OCI-LY7 (cell line): ENCODE measurements at regions not wholly inside any gene's neighbourhood (a gene's known extent, or its start where the extent isn't known, plus 50 kb on each side); places are given as distances from the start of the nearest gene placed in this dataset.

Experiments used
- BruUV-seq: library from RNA; stranded (reverse); fragments of 400-500 nt; replicated peaks from 2 replicates; lab custom pipeline; 2021; lab: Mats Ljungman, UMichigan
- CTCF ChIA-PET: fragments of 300-600 bp; sonication (Branson Sonifier 250); formaldehyde crosslinking; loops from one replicate; lab custom pipeline; 2022; ENCODE audit warnings: antibody characterized with exemption; ENCODE audit not compliant: unreplicated experiment; lab: Charles Lee
- POLR2A ChIA-PET: fragments of 300-600 bp; sonication (Branson Sonifier 250); formaldehyde crosslinking; loops from one replicate; lab custom pipeline; 2022; ENCODE audit warnings: antibody characterized with exemption; lab: Charles Lee
- DNase-seq: peaks from one replicate; pipeline ENCODE4 v3.0.0-alpha.2; 2015; ENCODE audit warnings: low spot score
- H2AFZ ChIP-seq: fragments of 200-600 bp; sonication (generic), shearing (Covaris generic); 2 replicates; pipeline ENCODE4 v1.6.1; 2014; ENCODE audit warnings: mild to moderate bottlenecking, antibody characterized with exemption, low read length, moderate library complexity
- H3K27ac ChIP-seq: fragments of 200-600 bp; sonication (generic); 2 replicates; pipeline ENCODE4 v1.5.1; 2014; ENCODE audit warnings: mixed run types, low read depth, mild to moderate bottlenecking, moderate library complexity, low read length, inconsistent platforms; ENCODE audit not compliant: poor library complexity, severe bottlenecking
- H3K36me3 ChIP-seq: fragments of 200-600 bp; sonication (generic); 2 replicates; pipeline ENCODE4 v1.6.1; 2014; ENCODE audit warnings: mild to moderate bottlenecking, antibody characterized with exemption, low read length, moderate library complexity, mixed read lengths; ENCODE audit not compliant: insufficient read depth
- H3K4me1 ChIP-seq: fragments of 200-600 bp; sonication (generic); 2 replicates; pipeline ENCODE4 v1.5.1; 2014; ENCODE audit warnings: mild to moderate bottlenecking, low read length; ENCODE audit not compliant: insufficient read depth, poor library complexity, severe bottlenecking
- H3K4me2 ChIP-seq: fragments of 200-600 bp; sonication (generic); 2 replicates; pipeline ENCODE4 v1.6.1; 2014; ENCODE audit warnings: mild to moderate bottlenecking, low read length
- H3K4me3 ChIP-seq: fragments of 200-600 bp; sonication (generic); 2 replicates; pipeline ENCODE4 v1.5.1; 2014; ENCODE audit warnings: mild to moderate bottlenecking, low read depth, low read length; ENCODE audit not compliant: poor library complexity, severe bottlenecking
- H3K79me2 ChIP-seq: fragments of 200-600 bp; sonication (generic); 2 replicates; pipeline ENCODE4 v1.6.1; 2016; ENCODE audit warnings: low read depth, mild to moderate bottlenecking, low read length, moderate library complexity, mixed read lengths; ENCODE audit not compliant: insufficient read depth
- H3K9me2 ChIP-seq: fragments of 200-600 bp; sonication (generic); 2 replicates; pipeline ENCODE4 v1.6.1; 2016; ENCODE audit warnings: mild to moderate bottlenecking, low read length, mixed read lengths; ENCODE audit not compliant: insufficient read depth
- H3K9me3 ChIP-seq: fragments of 200-600 bp; sonication (generic); 2 replicates; pipeline ENCODE4 v1.6.1; 2014; ENCODE audit warnings: mild to moderate bottlenecking, mixed run types, low read length, mixed read lengths
- H4K20me1 ChIP-seq: fragments of 200-600 bp; sonication (generic); 2 replicates; pipeline ENCODE4 v1.6.1; 2014; ENCODE audit warnings: mild to moderate bottlenecking, antibody characterized with exemption, low read length, moderate library complexity, mixed read lengths; ENCODE audit not compliant: insufficient read depth
- CTCF ChIP-seq: fragments of 200-600 bp; sonication (generic); conservative IDR thresholded peaks from 2 replicates; pipeline ENCODE4 v1.5.1; 2014; ENCODE audit warnings: mild to moderate bottlenecking, antibody characterized with exemption, low read length, moderate library complexity, mixed read lengths
- EZH2phosphoT487 ChIP-seq: fragments of 200-600 bp; sonication (generic); IDR thresholded peaks from 2 replicates; pipeline ENCODE4 v1.6.1; 2018; ENCODE audit warnings: low read depth, borderline replicate concordance, mild to moderate bottlenecking, mixed run types, antibody characterized with exemption, low read length, moderate library complexity, mixed read lengths
- intact Hi-C: fragments of 100-400 bp; cut with micrococcal nuclease; formaldehyde crosslinking; loops from one replicate; pipeline ENCODE4 v1.10.0; 2022; ENCODE audit not compliant: unreplicated experiment

- Histone ChIP-seq H4K20me1 (no peaks in the 10 kb centered on the region), H3K27ac (no peak overlapping the region), H3K4me2 (no peak overlapping the region), H3K4me3 (no peak overlapping the region), H2AFZ (no peak overlapping the region), H3K36me3 (no peaks in the 10 kb centered on the region), H3K4me1 (no peaks in the 10 kb centered on the region), H3K79me2 (no peaks in the 10 kb centered on the region), H3K9me3 (peaks cover 3% of the 10 kb centered on the region; the same call in 1 of the 2 replicates), H3K9me2 (no peaks in the 10 kb centered on the region)
- intact Hi-C loops: no loop called here
- POLR2A ChIA-PET: no interaction called here
- CTCF ChIA-PET: no interaction called here
- BruUV-seq: no TSS peak
- TF ChIP-seq EZH2phosphoT487: no peak
- no peak for TF ChIP-seq CTCF
- no peak for DNase-seq
Measured at GRCh38 chr12:58030566-58031279, 89.4 kb downstream of the ATP23 start.

DNA sequence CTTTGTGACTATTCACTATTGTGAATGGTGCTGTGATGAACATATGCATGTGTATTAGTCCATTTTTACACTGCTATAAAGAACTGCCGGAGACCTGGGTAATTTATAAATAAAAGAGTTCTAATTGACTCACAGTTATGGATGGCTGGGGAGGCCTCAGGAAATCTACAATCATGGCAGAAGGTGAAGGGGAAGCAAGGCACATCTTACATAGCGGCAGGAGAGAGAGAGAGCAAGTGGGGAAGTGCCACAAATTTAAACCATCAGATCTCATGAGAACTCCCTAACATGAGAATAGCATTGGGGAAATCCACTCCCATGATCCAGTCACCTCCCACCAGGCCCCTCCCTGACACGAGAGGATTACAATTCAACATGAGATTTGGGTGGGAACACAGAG lies 90.8 kb downstream of the ATP23 start:
- Histone ChIP-seq H4K20me1 (no peaks in the 10 kb centered on the region), H3K27ac (no peak overlapping the region), H2AFZ (no peak overlapping the region), H3K9me3 (peaks cover 9% of the 10 kb centered on the region; the same call in 1 of the 2 replicates), H3K79me2 (no peaks in the 10 kb centered on the region), H3K4me2 (no peak overlapping the region), H3K4me3 (no peak overlapping the region), H3K9me2 (no peaks in the 10 kb centered on the region), H3K4me1 (no peaks in the 10 kb centered on the region), H3K36me3 (no peaks in the 10 kb centered on the region)
- TF ChIP-seq EZH2phosphoT487 (no peak), CTCF (no peak)
- no TSS peak for BruUV-seq
- intact Hi-C loops: no loop called here
- ChIA-PET CTCF (no interaction called here), POLR2A (no interaction called here)
- no peak for DNase-seq

DNA sequence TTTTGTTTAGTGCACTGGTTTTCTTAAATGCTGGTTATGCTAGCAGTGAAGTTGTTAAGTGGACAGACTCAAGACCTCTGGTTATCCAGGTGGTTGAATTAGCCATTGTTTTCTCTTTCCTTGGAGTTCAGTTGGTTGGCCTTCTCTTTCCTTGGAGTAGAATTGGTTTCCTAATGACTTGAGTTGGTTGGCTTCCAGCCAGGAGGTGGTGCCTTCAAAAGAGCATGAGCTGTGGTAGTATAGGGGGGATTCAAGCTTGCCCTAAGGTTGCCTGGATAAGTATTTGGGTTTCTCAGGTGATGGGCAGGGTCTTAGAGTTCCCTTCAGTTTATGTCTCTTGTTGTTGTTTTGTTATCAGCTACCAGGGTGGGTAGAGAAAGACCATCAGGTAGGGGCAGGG lies 92.5 kb downstream of the ATP23 start:
- H3K4me3 ChIP-seq: no peak overlapping the region
- no peak overlapping the region for H3K27ac ChIP-seq
- no peaks in the 10 kb centered on the region for H3K4me1 ChIP-seq
- DNase-seq: no peak
- ChIA-PET POLR2A (no interaction called here), CTCF (no interaction called here)
- peaks cover 14% of the 10 kb centered on the region; the same call in 1 of the 2 replicates for H3K9me3 ChIP-seq
- no peaks in the 10 kb centered on the region for H3K9me2 ChIP-seq
- H4K20me1 ChIP-seq: no peaks in the 10 kb centered on the region
- no TSS peak for BruUV-seq
- no peak overlapping the region for H2AFZ ChIP-seq
- no peak for TF ChIP-seq EZH2phosphoT487
- TF ChIP-seq CTCF: no peak
- no peaks in the 10 kb centered on the region for H3K79me2 ChIP-seq
- intact Hi-C loops: no loop called here
- H3K4me2 ChIP-seq: no peak overlapping the region
- H3K36me3 ChIP-seq: no peaks in the 10 kb centered on the region
